Naive B cell (primary cell): ENCODE measurements at regions not wholly inside any gene's neighbourhood (a gene's known extent, or its start where the extent isn't known, plus 50 kb on each side); places are given as distances from the start of the nearest gene placed in this dataset.

ENCODE experiments used
- ATAC-seq, 2 donors: fragments of 150-1000 bp; cut with Tn5 transposase; 2 replicates each; pipeline ENCODE4 v1.10.0; 2021; ENCODE audit warnings: low read depth in 2 of 2, mild to moderate bottlenecking in 2 of 2, moderate library complexity in 2 of 2
- DNase-seq: peaks from one replicate; pipeline ENCODE4 v3.0.0; 2022
- H3K27ac Mint-ChIP-seq, 6 donors: one replicate each; pipeline ENCODE4 v1.8.0; 2020 to 2022; ENCODE audit warnings: mild to moderate bottlenecking in 6 of 6, mixed read lengths in 6 of 6, moderate library complexity in 5 of 6, inconsistent platforms in 2 of 6
- H3K27me3 Mint-ChIP-seq, 3 donors: one replicate each; pipeline ENCODE4 v1.8.0; 2021 to 2022; ENCODE audit warnings: mixed read lengths in 3 of 3, mild to moderate bottlenecking in 1 of 3
- H3K36me3 Mint-ChIP-seq, 2 donors: one replicate each; pipeline ENCODE4 v1.8.0; 2020 to 2022; ENCODE audit warnings: mixed read lengths in 2 of 2, inconsistent platforms in 1 of 2, mild to moderate bottlenecking in 1 of 2
- H3K4me1 Mint-ChIP-seq, 3 donors: one replicate each; pipeline ENCODE4 v1.8.0; 2020 to 2022; ENCODE audit warnings: mixed read lengths in 3 of 3, inconsistent platforms in 1 of 3, mild to moderate bottlenecking in 1 of 3, moderate library complexity in 1 of 3
- H3K4me3 Mint-ChIP-seq, 8 donors: one replicate each; pipeline ENCODE4 v1.8.0; 2020 to 2022; ENCODE audit warnings: mild to moderate bottlenecking in 8 of 8, mixed read lengths in 8 of 8, moderate library complexity in 8 of 8, inconsistent platforms in 2 of 8
- H3K9me3 Mint-ChIP-seq, 7 donors: one replicate each; pipeline ENCODE4 v1.8.0; 2020 to 2022; ENCODE audit warnings: mixed read lengths in 7 of 7, mild to moderate bottlenecking in 5 of 7, inconsistent platforms in 2 of 7, moderate library complexity in 1 of 7

- no peak overlapping the region for H3K4me3 Mint-ChIP-seq
Observed at GRCh38 chr12:24081606-24082005, 132.1 kb upstream of the SOX5 start.

GRCh38 chr12:24081092-24081529 is 131.6 kb upstream of the SOX5 start:
- H3K4me1 Mint-ChIP-seq: peaks cover 0 to 8% (median 6%) of the 10 kb centered on the region in 3 donors
- H3K27me3 Mint-ChIP-seq: peaks cover 0 to 4% (median 0%) of the 10 kb centered on the region in 3 donors
- H3K9me3 Mint-ChIP-seq: peaks cover 0 to 3% (median 0%) of the 10 kb centered on the region in 7 donors
- DNase-seq: no peak
- no peak for ATAC-seq
- no peak overlapping the region for H3K27ac Mint-ChIP-seq
- H3K36me3 Mint-ChIP-seq: no peaks in the 10 kb centered on the region
- H3K4me3 Mint-ChIP-seq: no peak overlapping the region

More at GRCh38 chr12:24081606-24082005, 132.1 kb upstream of the SOX5 start:
- Mint-ChIP-seq H3K9me3 (peaks cover 0 to 3% (median 0%) of the 10 kb centered on the region in 7 donors), H3K27ac (no peak overlapping the region), H3K4me1 (peaks cover 0 to 8% (median 6%) of the 10 kb centered on the region in 3 donors), H3K27me3 (peaks cover 0 to 4% (median 0%) of the 10 kb centered on the region in 3 donors), H3K36me3 (no peaks in the 10 kb centered on the region)
- DNase-seq (no peak), ATAC-seq (no peak)

- no peak overlapping the region for H3K27ac Mint-ChIP-seq
- H3K27me3 Mint-ChIP-seq: peaks cover 0 to 4% (median 0%) of the 10 kb centered on the region in 3 donors
- no peak overlapping the region for H3K4me3 Mint-ChIP-seq
- peaks cover 0 to 3% (median 0%) of the 10 kb centered on the region in 7 donors for H3K9me3 Mint-ChIP-seq
- no peaks in the 10 kb centered on the region for H3K36me3 Mint-ChIP-seq
- ATAC-seq: no peak
- DNase-seq: no peak
- H3K4me1 Mint-ChIP-seq: peaks cover 0 to 8% (median 6%) of the 10 kb centered on the region in 3 donors
Observed at GRCh38 chr12:24080465-24080864, 131.0 kb upstream of the SOX5 start.

GRCh38 chr12:24079083-24079482 is 129.6 kb upstream of the SOX5 start:
- ATAC-seq: no peak
- Mint-ChIP-seq H3K4me3 (no peak overlapping the region), H3K27ac (no peak overlapping the region)

GRCh38 chr12:24078318-24078765 is 128.9 kb upstream of the SOX5 start:
- Mint-ChIP-seq H3K27ac (no peak overlapping the region), H3K9me3 (no peaks in the 10 kb centered on the region), H3K4me3 (no peak overlapping the region), H3K27me3 (peaks cover 0 to 1% (median 0%) of the 10 kb centered on the region in 3 donors), H3K4me1 (peaks cover 0 to under 1% (median 0%) of the 10 kb centered on the region in 3 donors), H3K36me3 (no peaks in the 10 kb centered on the region)
- no peak for DNase-seq
- ATAC-seq: no peak

More at GRCh38 chr12:24079083-24079482, 129.6 kb upstream of the SOX5 start:
- H3K27me3 Mint-ChIP-seq: peaks cover 0 to 3% (median 0%) of the 10 kb centered on the region in 3 donors
- H3K9me3 Mint-ChIP-seq: peaks cover 0 to 3% (median 0%) of the 10 kb centered on the region in 7 donors
- DNase-seq: no peak
- H3K4me1 Mint-ChIP-seq: peaks cover 0 to 8% (median 5%) of the 10 kb centered on the region in 3 donors
- H3K36me3 Mint-ChIP-seq: no peaks in the 10 kb centered on the region

GRCh38 chr12:24077161-24077560 is 127.7 kb upstream of the SOX5 start:
- no peak overlapping the region for H3K27ac Mint-ChIP-seq
- H3K4me3 Mint-ChIP-seq: no peak overlapping the region
- peaks cover 0 to 4% (median 0%) of the 10 kb centered on the region in 3 donors for H3K27me3 Mint-ChIP-seq
- no peaks in the 10 kb centered on the region for H3K36me3 Mint-ChIP-seq
- H3K4me1 Mint-ChIP-seq: no peaks in the 10 kb centered on the region
- no peak for ATAC-seq
- no peaks in the 10 kb centered on the region for H3K9me3 Mint-ChIP-seq
- no peak for DNase-seq

- H3K27ac Mint-ChIP-seq: no peak overlapping the region
- DNase-seq (no peak), ATAC-seq (no peak)
- no peaks in the 10 kb centered on the region for H3K4me1 Mint-ChIP-seq
- no peaks in the 10 kb centered on the region for H3K36me3 Mint-ChIP-seq
- no peak overlapping the region for H3K4me3 Mint-ChIP-seq
- no peaks in the 10 kb centered on the region for H3K9me3 Mint-ChIP-seq
- peaks cover 0 to 4% (median 0%) of the 10 kb centered on the region in 3 donors for H3K27me3 Mint-ChIP-seq
Observed at GRCh38 chr12:24075650-24076049, 126.2 kb upstream of the SOX5 start.

GRCh38 chr12:24073170-24073810 is 123.8 kb upstream of the SOX5 start:
- Mint-ChIP-seq H3K4me1 (no peaks in the 10 kb centered on the region), H3K9me3 (no peaks in the 10 kb centered on the region), H3K27ac (no peak overlapping the region), H3K36me3 (no peaks in the 10 kb centered on the region), H3K27me3 (peaks cover 0 to 10% (median 0%) of the 10 kb centered on the region in 3 donors), H3K4me3 (no peak overlapping the region)
- no peak for DNase-seq
- ATAC-seq: no peak

- DNase-seq (no peak), ATAC-seq (no peak)
- Mint-ChIP-seq H3K9me3 (no peaks in the 10 kb centered on the region), H3K27me3 (peaks cover 0 to 10% (median 0%) of the 10 kb centered on the region in 3 donors), H3K27ac (no peak overlapping the region), H3K36me3 (no peaks in the 10 kb centered on the region), H3K4me1 (no peaks in the 10 kb centered on the region), H3K4me3 (no peak overlapping the region)
Observed at GRCh38 chr12:24072302-24072701, 122.8 kb upstream of the SOX5 start.

GRCh38 chr12:24071842-24072241 is 122.4 kb upstream of the SOX5 start:
- ATAC-seq: no peak

GRCh38 chr12:24069532-24070395 is 120.3 kb upstream of the SOX5 start:
- peaks cover 0 to 10% (median 0%) of the 10 kb centered on the region in 3 donors for H3K27me3 Mint-ChIP-seq
- no peak for ATAC-seq
- H3K9me3 Mint-ChIP-seq: no peaks in the 10 kb centered on the region
- H3K4me1 Mint-ChIP-seq: no peaks in the 10 kb centered on the region
- peak overlapping the region in 1 of 6 donors; percentile 30 for H3K27ac Mint-ChIP-seq
- no peak overlapping the region for H3K4me3 Mint-ChIP-seq
- no peaks in the 10 kb centered on the region for H3K36me3 Mint-ChIP-seq
- no peak for DNase-seq

More at GRCh38 chr12:24071842-24072241, 122.4 kb upstream of the SOX5 start:
- Mint-ChIP-seq H3K4me1 (no peaks in the 10 kb centered on the region), H3K27ac (no peak overlapping the region), H3K36me3 (no peaks in the 10 kb centered on the region), H3K4me3 (no peak overlapping the region), H3K9me3 (no peaks in the 10 kb centered on the region), H3K27me3 (peaks cover 0 to 10% (median 0%) of the 10 kb centered on the region in 3 donors)
- DNase-seq: no peak

GRCh38 chr12:24066865-24067264 is 117.4 kb upstream of the SOX5 start:
- Mint-ChIP-seq H3K27me3 (peaks cover 0 to 6% (median 0%) of the 10 kb centered on the region in 3 donors), H3K36me3 (no peaks in the 10 kb centered on the region), H3K9me3 (no peaks in the 10 kb centered on the region), H3K27ac (no peak overlapping the region), H3K4me1 (no peaks in the 10 kb centered on the region), H3K4me3 (no peak overlapping the region)
- DNase-seq (no peak), ATAC-seq (no peak)

GRCh38 chr12:24066097-24066496 is 116.6 kb upstream of the SOX5 start:
- H3K4me1 Mint-ChIP-seq: no peaks in the 10 kb centered on the region
- DNase-seq (no peak), ATAC-seq (no peak)
- no peaks in the 10 kb centered on the region for H3K9me3 Mint-ChIP-seq
- H3K27ac Mint-ChIP-seq: no peak overlapping the region
- H3K4me3 Mint-ChIP-seq: no peak overlapping the region
- peaks cover 0 to 6% (median 0%) of the 10 kb centered on the region in 3 donors for H3K27me3 Mint-ChIP-seq
- no peaks in the 10 kb centered on the region for H3K36me3 Mint-ChIP-seq
